HUES6 (cell line): ENCODE measurements at regions not wholly inside any gene's neighbourhood (a gene's known extent, or its start where the extent isn't known, plus 50 kb on each side); places are given as distances from the start of the nearest gene placed in this dataset.
A peak's percentile ranks its signal among the peaks of the same experiment; 100 is the strongest.
"Not testable (repeated sequence)": the region's sequence is repeated elsewhere in the genome, so short reads cannot be mapped to it uniquely, and the experiment has no call there.

Experiments used
- H3K27ac ChIP-seq: 2 replicates; pipeline ENCODE4 v1.7.0; 2013; ENCODE audit warnings: low read depth, mild to moderate bottlenecking, low read length, inconsistent platforms
- H3K27me3 ChIP-seq: 2 replicates; pipeline ENCODE4 v1.6.1; 2013; ENCODE audit warnings: low read length; ENCODE audit not compliant: control insufficient read depth, insufficient read depth
- H3K36me3 ChIP-seq: 2 replicates; pipeline ENCODE4 v1.6.1; 2013; ENCODE audit warnings: low read length; ENCODE audit not compliant: control insufficient read depth, insufficient read depth
- H3K4me1 ChIP-seq: 2 replicates; pipeline ENCODE4 v1.6.1; 2013; ENCODE audit warnings: low read length; ENCODE audit not compliant: control insufficient read depth, insufficient read depth
- H3K4me3 ChIP-seq: 2 replicates; pipeline ENCODE4 v1.5.1; 2013; ENCODE audit warnings: low read depth, low read length
- H3K9ac ChIP-seq: one replicate; pipeline ENCODE4 v1.6.1; 2013; ENCODE audit warnings: mild to moderate bottlenecking, low read length
- H3K9me3 ChIP-seq: 2 replicates; pipeline ENCODE4 v1.6.1; 2013; ENCODE audit warnings: low read depth, low read length; ENCODE audit not compliant: control insufficient read depth, insufficient read depth

- Histone ChIP-seq H3K9me3 (peaks cover 8% of the 10 kb centered on the region), H3K36me3 (no peaks in the 10 kb centered on the region), H3K4me1 (no peaks in the 10 kb centered on the region), H3K4me3 (no peak overlapping the region), H3K9ac (no peak overlapping the region), H3K27ac (no peak overlapping the region), H3K27me3 (no peaks in the 10 kb centered on the region)
Observed at GRCh38 chr6:116982401-116982800, 105.4 kb downstream of the RFX6 start.

- Histone ChIP-seq H3K27me3 (no peaks in the 10 kb centered on the region), H3K36me3 (no peaks in the 10 kb centered on the region), H3K27ac (no peak overlapping the region), H3K4me3 (no peak overlapping the region), H3K9ac (no peak overlapping the region), H3K4me1 (no peaks in the 10 kb centered on the region), H3K9me3 (peaks cover 8% of the 10 kb centered on the region)
Observed at GRCh38 chr6:116983375-116983774, 106.3 kb downstream of the RFX6 start.

GRCh38 chr6:116986819-116987218, 109.8 kb downstream of the RFX6 start:
- no peak overlapping the region for H3K27ac ChIP-seq
- peaks cover 8% of the 10 kb centered on the region for H3K9me3 ChIP-seq
- no peak overlapping the region for H3K4me3 ChIP-seq
- H3K27me3 ChIP-seq = no peaks in the 10 kb centered on the region
- H3K4me1 ChIP-seq = no peaks in the 10 kb centered on the region
- H3K9ac ChIP-seq = no peak overlapping the region
- no peaks in the 10 kb centered on the region for H3K36me3 ChIP-seq

GRCh38 chr6:116990679-116991078, 113.6 kb downstream of the RFX6 start:
- Histone ChIP-seq H3K9ac (no peak overlapping the region), H3K9me3 (peaks cover 5% of the 10 kb centered on the region; the same call in 1 of the 2 replicates), H3K27me3 (no peaks in the 10 kb centered on the region), H3K4me3 (no peak overlapping the region), H3K36me3 (no peaks in the 10 kb centered on the region), H3K4me1 (no peaks in the 10 kb centered on the region), H3K27ac (no peak overlapping the region)

DNA sequence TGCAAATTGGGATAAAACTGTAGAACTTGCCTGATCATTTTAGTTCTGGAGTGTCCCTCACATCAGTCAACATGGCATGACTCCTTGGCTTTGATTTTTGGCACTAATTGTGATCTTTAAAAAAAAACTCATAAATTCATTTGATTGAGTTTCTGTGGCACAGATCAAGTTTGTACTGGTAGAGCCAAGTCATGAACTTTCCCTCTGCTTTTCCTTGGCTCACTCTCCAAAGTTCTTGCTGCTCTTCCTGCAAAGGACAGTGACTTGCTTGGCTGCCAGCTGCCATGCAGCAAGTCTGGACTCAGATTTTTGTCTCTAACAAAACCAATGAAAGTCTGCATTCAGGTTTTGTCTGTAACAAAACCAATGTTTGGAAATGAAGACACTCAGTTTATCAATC, 115.5 kb downstream of the RFX6 start:
- Histone ChIP-seq H3K36me3 (no peaks in the 10 kb centered on the region), H3K4me3 (no peak overlapping the region), H3K9me3 (peaks cover 5% of the 10 kb centered on the region; the same call in 1 of the 2 replicates), H3K27me3 (no peaks in the 10 kb centered on the region), H3K27ac (no peak overlapping the region), H3K9ac (no peak overlapping the region), H3K4me1 (peaks cover 10% of the 10 kb centered on the region)

- Histone ChIP-seq H3K9ac (no peak overlapping the region), H3K4me3 (no peak overlapping the region), H3K36me3 (no peaks in the 10 kb centered on the region), H3K4me1 (peaks cover 10% of the 10 kb centered on the region), H3K27me3 (no peaks in the 10 kb centered on the region), H3K27ac (no peak overlapping the region), H3K9me3 (peaks cover 5% of the 10 kb centered on the region; the same call in 1 of the 2 replicates)
Observed at GRCh38 chr6:116994447-116994846, 117.4 kb downstream of the RFX6 start.

DNA sequence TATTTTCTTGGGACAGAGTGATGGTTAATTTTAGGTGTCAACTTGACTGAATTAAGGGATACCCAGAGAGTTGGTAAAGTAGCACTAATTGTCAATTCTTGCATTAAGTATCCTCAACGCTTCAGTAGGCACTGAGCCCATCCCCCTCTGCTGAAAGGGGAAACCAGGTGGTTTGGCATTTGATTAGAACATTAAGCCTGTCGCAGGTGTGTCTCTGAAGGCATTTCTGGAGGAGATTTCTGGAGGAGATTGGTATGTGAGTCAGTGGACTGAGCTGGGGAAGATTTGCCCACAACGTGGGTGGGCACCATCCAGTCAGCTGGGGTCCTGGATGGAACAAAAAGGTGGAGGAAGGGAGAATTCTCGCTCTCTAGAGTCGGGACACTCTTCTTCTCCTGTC, 119.8 kb downstream of the RFX6 start:
- no peaks in the 10 kb centered on the region for H3K27me3 ChIP-seq
- no peaks in the 10 kb centered on the region for H3K36me3 ChIP-seq
- H3K27ac ChIP-seq = peak overlapping the region; percentile 9; the same call in 1 of the 2 replicates
- no peak overlapping the region for H3K9ac ChIP-seq
- peaks cover 5% of the 10 kb centered on the region; the same call in 1 of the 2 replicates for H3K9me3 ChIP-seq
- H3K4me1 ChIP-seq = peaks cover 10% of the 10 kb centered on the region
- no peak overlapping the region for H3K4me3 ChIP-seq

GRCh38 chr6:116997496-116997895, 120.5 kb downstream of the RFX6 start:
- 0 out of 2 replicates have a peak overlapping the region, but pooled peaks have one; percentile 9 for H3K27ac ChIP-seq
- H3K9ac ChIP-seq = no peak overlapping the region
- no peaks in the 10 kb centered on the region for H3K36me3 ChIP-seq
- H3K9me3 ChIP-seq = peaks cover 5% of the 10 kb centered on the region; the same call in 1 of the 2 replicates
- H3K4me3 ChIP-seq = no peak overlapping the region
- H3K4me1 ChIP-seq = peaks cover 10% of the 10 kb centered on the region
- H3K27me3 ChIP-seq = no peaks in the 10 kb centered on the region

DNA sequence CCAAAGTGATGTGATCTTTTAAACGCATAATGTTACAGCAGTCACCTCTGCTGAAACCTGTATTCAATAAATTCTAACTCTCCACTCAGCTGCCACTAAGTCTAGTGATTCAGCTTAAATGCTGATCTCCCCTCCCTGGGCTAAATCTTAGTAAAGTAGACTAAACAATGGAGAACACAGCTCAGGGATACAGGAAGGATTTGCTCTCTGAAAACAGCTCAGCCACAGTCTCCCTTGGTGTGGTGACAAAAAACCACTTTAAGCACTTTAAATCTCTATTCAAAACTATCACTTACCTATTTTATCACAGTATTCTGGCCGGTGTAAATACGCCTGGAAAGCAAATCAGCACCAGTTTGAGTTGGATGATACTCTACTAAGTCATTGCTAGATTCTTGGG, 130.6 kb downstream of the RFX6 start:
- Histone ChIP-seq H3K9me3 (no peaks in the 10 kb centered on the region), H3K9ac (no peak overlapping the region), H3K27me3 (no peaks in the 10 kb centered on the region), H3K4me3 (no peak overlapping the region), H3K27ac (no peak overlapping the region), H3K4me1 (no peaks in the 10 kb centered on the region), H3K36me3 (no peaks in the 10 kb centered on the region)

DNA sequence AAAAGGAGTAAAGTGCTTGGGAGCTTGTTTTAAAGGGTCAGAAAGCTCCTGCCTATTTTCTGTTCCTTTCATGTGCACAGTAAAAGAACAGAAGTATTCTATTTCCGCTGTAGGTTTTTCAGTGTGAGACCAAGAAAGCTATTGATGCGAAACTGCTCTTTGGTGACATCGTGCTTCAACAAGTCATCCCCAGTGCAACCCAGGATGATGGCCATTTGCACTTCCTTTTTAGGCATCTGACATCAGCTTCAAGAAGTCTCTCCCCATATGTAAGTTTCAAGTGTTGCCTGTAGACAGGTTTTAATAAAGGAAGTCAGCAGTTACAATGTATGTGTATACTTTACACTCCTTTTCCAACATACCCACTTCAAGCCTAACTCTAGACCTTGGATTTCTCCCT, 131.6 kb downstream of the RFX6 start:
- no peaks in the 10 kb centered on the region for H3K27me3 ChIP-seq
- no peaks in the 10 kb centered on the region for H3K4me1 ChIP-seq
- no peak overlapping the region for H3K9ac ChIP-seq
- no peaks in the 10 kb centered on the region for H3K9me3 ChIP-seq
- no peak overlapping the region for H3K4me3 ChIP-seq
- no peak overlapping the region for H3K27ac ChIP-seq
- H3K36me3 ChIP-seq = no peaks in the 10 kb centered on the region

GRCh38 chr6:117014641-117015473, 137.8 kb downstream of the RFX6 start:
- not testable (repeated sequence) for H3K36me3 ChIP-seq, H3K9ac ChIP-seq, H3K27me3 ChIP-seq, H3K9me3 ChIP-seq, H3K4me1 ChIP-seq, H3K4me3 ChIP-seq, H3K27ac ChIP-seq
